Stomach smooth muscle (tissue), 2 donors: ENCODE measurements at regions not wholly inside any gene's neighbourhood (a gene's known extent, or its start where the extent isn't known, plus 50 kb on each side); places are given as distances from the start of the nearest gene placed in this dataset.
"Not testable (repeated sequence)": the region's sequence is repeated elsewhere in the genome, so short reads cannot be mapped to it uniquely, and the experiment has no call there.

Experiments
- H3K27ac ChIP-seq: one replicate; pipeline ENCODE4 v1.7.0; 2013; ENCODE audit warnings: mild to moderate bottlenecking, low read length, inconsistent platforms
- H3K27me3 ChIP-seq, 2 donors: one replicate each; pipeline ENCODE4 v1.7.0; 2013; ENCODE audit warnings: low read length in 2 of 2; ENCODE audit not compliant: insufficient read depth in 2 of 2, control insufficient read depth in 1 of 2
- H3K36me3 ChIP-seq, 2 donors: one replicate each; pipeline ENCODE4 v1.7.0; 2013; ENCODE audit warnings: low read length in 2 of 2; ENCODE audit not compliant: control insufficient read depth in 2 of 2, insufficient read depth in 2 of 2
- H3K4me1 ChIP-seq: one replicate; pipeline ENCODE4 v1.7.0; 2013; ENCODE audit warnings: low read length; ENCODE audit not compliant: control insufficient read depth, insufficient read depth
- H3K4me3 ChIP-seq, 2 donors: one replicate each; pipeline ENCODE4 v1.7.0; 2013; ENCODE audit warnings: low read length in 2 of 2
- H3K9ac ChIP-seq, 2 donors: one replicate each; pipeline ENCODE4 v1.7.0; 2013; ENCODE audit warnings: low read length in 2 of 2, mild to moderate bottlenecking in 1 of 2
- H3K9me3 ChIP-seq, 2 donors: one replicate each; pipeline ENCODE4 v1.7.0; 2013; ENCODE audit warnings: low read length in 2 of 2; ENCODE audit not compliant: control insufficient read depth in 2 of 2
- donor health status: healthy.
- donor health status: Pancreatic carcinoma.

- H3K4me1 ChIP-seq = no peaks in the 10 kb centered on the region
- no peak overlapping the region for H3K4me3 ChIP-seq
- no peaks in the 10 kb centered on the region for H3K9me3 ChIP-seq
- no peak overlapping the region for H3K27ac ChIP-seq
- H3K27me3 ChIP-seq = no peaks in the 10 kb centered on the region
- no peaks in the 10 kb centered on the region for H3K36me3 ChIP-seq
- H3K9ac ChIP-seq = no peak overlapping the region
These were observed 597.2 kb upstream of the CDH10 start for GRCh38 chr5:25241981-25242380.

DNA sequence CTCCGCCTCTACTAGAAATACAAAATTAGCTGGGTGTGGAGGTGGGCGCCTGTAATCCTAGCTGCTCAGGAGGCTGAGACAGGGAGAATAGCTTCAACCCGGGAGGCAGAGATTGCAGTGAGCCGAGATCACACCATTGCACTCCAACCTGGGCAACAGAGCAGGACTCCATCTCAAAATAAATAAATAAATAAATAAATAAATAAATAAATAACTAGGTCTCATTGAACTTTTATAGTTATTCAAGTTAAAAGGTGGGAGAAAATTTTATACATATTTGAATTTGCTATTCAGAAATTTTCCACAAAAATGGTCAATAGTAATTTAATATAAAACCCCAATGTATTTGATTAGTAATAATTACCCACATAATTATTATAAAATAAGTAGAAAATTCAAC, 593.9 kb upstream of the CDH10 start:
- not testable (repeated sequence) for H3K27me3 ChIP-seq, H3K4me3 ChIP-seq, H3K27ac ChIP-seq, H3K9ac ChIP-seq, H3K9me3 ChIP-seq, H3K36me3 ChIP-seq, H3K4me1 ChIP-seq

DNA sequence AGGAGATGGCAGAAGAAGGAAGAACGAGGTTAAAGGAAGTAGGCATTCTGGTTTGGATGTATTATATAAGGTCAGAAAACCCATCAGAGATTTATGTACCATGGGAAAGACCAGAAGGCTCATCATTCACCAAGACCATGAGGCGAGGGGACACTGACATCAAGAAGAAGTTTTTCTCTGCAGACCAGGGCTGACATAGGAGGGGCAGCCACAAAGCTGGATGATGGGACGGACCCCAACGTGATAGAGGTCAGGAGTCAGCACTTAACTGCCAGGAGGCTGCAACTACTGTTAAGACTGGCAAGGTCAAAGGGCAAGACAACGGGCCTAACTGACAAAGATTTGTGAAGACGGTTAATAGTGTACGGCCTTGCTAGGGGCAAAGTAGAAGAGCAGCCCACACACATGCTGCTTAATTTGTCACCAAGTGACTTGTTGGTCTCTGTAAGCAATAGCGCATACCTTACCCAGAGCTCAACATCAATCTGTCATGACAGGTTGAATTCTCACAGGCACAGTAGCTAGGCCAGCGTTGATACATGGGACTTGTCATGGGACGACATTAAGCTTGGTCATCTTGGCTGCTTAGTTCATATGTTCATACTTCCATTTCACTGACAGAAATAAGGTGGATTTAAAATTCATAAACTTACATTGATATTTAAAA, 579.7 kb upstream of the CDH10 start:
- no peak overlapping the region for H3K27ac ChIP-seq
- no peak overlapping the region for H3K4me3 ChIP-seq
- H3K9me3 ChIP-seq = no peaks in the 10 kb centered on the region
- no peaks in the 10 kb centered on the region for H3K27me3 ChIP-seq
- no peaks in the 10 kb centered on the region for H3K4me1 ChIP-seq
- no peaks in the 10 kb centered on the region for H3K36me3 ChIP-seq
- H3K9ac ChIP-seq = no peak overlapping the region

DNA sequence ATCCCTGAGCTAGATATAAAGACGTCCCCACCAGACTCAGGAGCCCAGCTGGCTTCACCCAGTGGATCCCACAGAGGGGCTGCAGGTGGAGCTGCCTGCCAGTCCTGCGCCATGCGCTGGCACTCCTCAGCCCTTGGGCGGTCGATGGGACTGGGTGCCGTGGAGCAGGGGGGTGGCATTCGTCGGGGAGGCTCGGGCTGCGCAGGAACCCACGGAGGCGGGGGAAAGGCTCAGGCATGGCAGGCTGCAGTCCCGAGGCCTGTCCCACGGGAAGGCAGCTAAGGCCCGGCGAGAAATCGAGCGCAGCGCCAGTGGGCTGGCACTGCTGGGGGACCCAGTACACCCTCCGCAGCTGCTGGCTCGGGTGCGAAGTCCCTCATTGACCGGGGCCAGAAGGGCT, 555.1 kb upstream of the CDH10 start:
- not testable (repeated sequence) for H3K4me3 ChIP-seq, H3K27ac ChIP-seq, H3K9ac ChIP-seq, H3K36me3 ChIP-seq, H3K4me1 ChIP-seq, H3K27me3 ChIP-seq, H3K9me3 ChIP-seq

GRCh38 chr5:25190521-25191000, 545.8 kb upstream of the CDH10 start:
- Histone ChIP-seq H3K4me1 (no peaks in the 10 kb centered on the region), H3K27me3 (no peaks in the 10 kb centered on the region), H3K4me3 (no peak overlapping the region), H3K9ac (no peak overlapping the region), H3K9me3 (no peaks in the 10 kb centered on the region), H3K27ac (no peak overlapping the region), H3K36me3 (no peaks in the 10 kb centered on the region)

GRCh38 chr5:25181249-25181648, 536.5 kb upstream of the CDH10 start:
- Histone ChIP-seq H3K4me1 (no peaks in the 10 kb centered on the region), H3K27me3 (no peaks in the 10 kb centered on the region), H3K9ac (no peak overlapping the region), H3K36me3 (no peaks in the 10 kb centered on the region), H3K27ac (no peak overlapping the region), H3K4me3 (no peak overlapping the region), H3K9me3 (no peaks in the 10 kb centered on the region)

DNA sequence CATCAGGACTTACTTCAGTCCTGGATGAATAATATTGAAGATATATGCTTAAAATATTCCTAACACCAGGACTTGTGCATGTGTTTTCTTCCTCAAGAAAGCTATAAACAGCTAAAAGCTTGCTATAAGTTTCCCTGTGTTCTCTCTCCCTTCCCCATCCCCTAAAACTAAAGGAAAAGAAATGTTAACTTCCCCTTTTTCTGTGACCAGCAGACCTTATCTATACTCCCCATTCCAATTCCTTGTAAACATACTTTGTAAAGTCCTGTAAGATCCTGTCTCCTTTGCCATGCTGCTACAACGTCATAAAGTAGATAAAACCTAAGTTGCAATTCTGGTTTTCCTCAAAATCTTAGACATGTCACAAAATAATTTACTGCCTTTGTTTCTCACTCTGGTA, 517.8 kb upstream of the CDH10 start:
- H3K4me1 ChIP-seq, H3K27me3 ChIP-seq, H3K36me3 ChIP-seq, H3K27ac ChIP-seq, H3K9ac ChIP-seq, H3K9me3 ChIP-seq, H3K4me3 ChIP-seq: not testable (repeated sequence)

DNA sequence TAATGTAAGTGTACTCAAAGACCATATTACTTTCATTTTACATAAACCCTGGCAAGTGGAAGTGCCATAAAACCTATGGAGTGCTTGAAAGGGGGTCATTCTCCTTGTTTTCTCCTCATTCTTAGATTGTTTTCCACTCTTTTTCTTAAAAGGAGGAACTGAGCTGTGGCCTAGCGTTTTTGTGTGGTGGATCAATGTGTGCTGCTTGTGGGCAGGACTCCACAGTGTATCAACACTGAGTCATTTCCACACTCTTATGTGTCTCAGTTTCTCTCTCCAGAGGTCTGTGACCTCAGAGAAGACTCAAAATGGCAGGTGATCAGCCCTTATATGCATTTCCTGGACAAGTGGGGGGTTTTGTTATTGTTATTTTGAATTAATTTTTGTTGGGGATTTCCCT, 516.1 kb upstream of the CDH10 start:
- H3K9ac ChIP-seq = no peak overlapping the region
- H3K4me1 ChIP-seq = no peaks in the 10 kb centered on the region
- H3K4me3 ChIP-seq = no peak overlapping the region
- no peaks in the 10 kb centered on the region for H3K27me3 ChIP-seq
- H3K36me3 ChIP-seq = no peaks in the 10 kb centered on the region
- no peaks in the 10 kb centered on the region for H3K9me3 ChIP-seq
- no peak overlapping the region for H3K27ac ChIP-seq

DNA sequence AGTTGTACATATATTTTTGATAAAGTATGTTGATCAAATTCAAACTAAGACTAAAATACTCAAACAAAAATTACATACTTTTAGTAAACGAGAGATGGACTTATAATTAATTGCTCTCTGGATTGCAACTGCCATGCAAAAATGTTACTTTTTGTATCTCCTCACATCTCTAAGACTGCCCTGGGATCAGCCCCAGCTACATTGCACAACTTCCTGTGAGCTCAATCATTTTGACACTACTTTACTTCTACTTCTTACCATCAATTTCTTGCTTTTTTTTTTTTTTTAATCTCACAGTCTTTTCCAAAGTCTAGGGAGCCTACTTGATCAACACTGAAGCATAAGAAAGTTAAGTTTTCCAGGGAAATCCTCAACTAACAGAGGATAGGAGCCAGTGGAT, 506.0 kb upstream of the CDH10 start:
- no peaks in the 10 kb centered on the region for H3K4me1 ChIP-seq
- H3K4me3 ChIP-seq = no peak overlapping the region
- no peak overlapping the region for H3K27ac ChIP-seq
- no peak overlapping the region for H3K9ac ChIP-seq
- H3K27me3 ChIP-seq = no peaks in the 10 kb centered on the region
- no peaks in the 10 kb centered on the region for H3K9me3 ChIP-seq
- H3K36me3 ChIP-seq = no peaks in the 10 kb centered on the region

- Histone ChIP-seq H3K27ac (no peak overlapping the region), H3K4me1 (no peaks in the 10 kb centered on the region), H3K36me3 (no peaks in the 10 kb centered on the region), H3K4me3 (no peak overlapping the region), H3K9ac (no peak overlapping the region), H3K9me3 (no peaks in the 10 kb centered on the region), H3K27me3 (no peaks in the 10 kb centered on the region)
These were observed 483.8 kb upstream of the CDH10 start for GRCh38 chr5:25128606-25129005.

DNA sequence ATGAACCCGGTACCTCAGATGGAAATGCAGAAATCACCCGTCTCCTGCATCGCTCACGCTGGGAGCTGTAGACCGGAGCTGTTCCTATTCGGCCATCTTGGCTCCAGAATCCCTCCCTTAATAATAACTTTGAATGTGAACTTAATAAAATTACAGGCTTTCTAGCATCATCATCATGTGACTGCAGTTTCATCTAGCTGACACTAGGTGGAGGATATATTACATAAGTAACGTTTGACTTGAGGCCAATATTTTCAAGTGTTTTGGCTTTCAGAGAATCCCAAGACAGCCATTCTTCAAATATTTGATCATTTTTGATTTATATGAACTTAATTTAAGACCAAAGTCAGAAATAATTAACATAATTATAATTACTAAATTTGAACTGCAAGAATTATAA, 474.9 kb upstream of the CDH10 start:
- Histone ChIP-seq H3K9ac (no peak overlapping the region), H3K27ac (no peak overlapping the region), H3K9me3 (no peaks in the 10 kb centered on the region), H3K36me3 (no peaks in the 10 kb centered on the region), H3K27me3 (no peaks in the 10 kb centered on the region), H3K4me1 (no peaks in the 10 kb centered on the region), H3K4me3 (no peak overlapping the region)
